ENCODE measurements at regions not wholly inside any gene's neighbourhood (a gene's known extent, or its start where the extent isn't known, plus 50 kb on each side); places are given as distances from the start of the nearest gene placed in this dataset.

GRCh38 chr2:181307203-181307991 is 149.8 kb upstream of the ITGA4 start:
- H3K4me1 ChIP-seq (replicated peaks) = no peaks in the 10 kb centered on the region
- no peak for DNase-seq (ENCODE audit: low spot score)
- H3K27me3 ChIP-seq (replicated peaks; ENCODE audit: insufficient read depth) = no peaks in the 10 kb centered on the region
- no peak overlapping the region for H3K4me3 ChIP-seq
- intact Hi-C loops (cut with DNase I) = no loop called here
- WGBS = 76% methylated on average over 7 of the region's 7 CpGs
- H3K36me3 ChIP-seq = no peaks in the 10 kb centered on the region
- H3K9me3 ChIP-seq = no peaks in the 10 kb centered on the region
- H3K27ac ChIP-seq = no peak overlapping the region
- TF ChIP-seq CTCF (IDR thresholded peaks at IDR 0.05) (no peak), POLR2AphosphoS5 (IDR thresholded peaks at IDR 0.05) (no peak), POLR2A (IDR thresholded peaks at IDR 0.05) (no peak)

- Histone ChIP-seq H3K4me3 (no peak overlapping the region), H3K27ac (no peak overlapping the region), H3K4me1 (replicated peaks) (no peaks in the 10 kb centered on the region), H3K9me3 (no peaks in the 10 kb centered on the region), H3K36me3 (no peaks in the 10 kb centered on the region), H3K27me3 (replicated peaks; ENCODE audit: insufficient read depth) (no peaks in the 10 kb centered on the region)
- TF ChIP-seq CTCF (IDR thresholded peaks at IDR 0.05) (no peak), POLR2A (IDR thresholded peaks at IDR 0.05) (no peak), POLR2AphosphoS5 (IDR thresholded peaks at IDR 0.05) (no peak)
- no peak for DNase-seq (ENCODE audit: low spot score)
- WGBS = 77% methylated on average over 5 of the region's 5 CpGs
- intact Hi-C loops (cut with DNase I) = no loop called here
Measured at GRCh38 chr2:181308766-181309515, 148.2 kb upstream of the ITGA4 start.

- 86% methylated on average over 4 of the region's 4 CpGs for WGBS
- Histone ChIP-seq H3K4me3 (no peak overlapping the region), H3K9me3 (no peaks in the 10 kb centered on the region), H3K36me3 (no peaks in the 10 kb centered on the region), H3K4me1 (replicated peaks) (no peaks in the 10 kb centered on the region), H3K27me3 (replicated peaks; ENCODE audit: insufficient read depth) (no peaks in the 10 kb centered on the region), H3K27ac (no peak overlapping the region)
- intact Hi-C loops (cut with DNase I) = no loop called here
- TF ChIP-seq CTCF (IDR thresholded peaks at IDR 0.05) (no peak), POLR2AphosphoS5 (IDR thresholded peaks at IDR 0.05) (no peak), POLR2A (IDR thresholded peaks at IDR 0.05) (no peak)
- no peak for DNase-seq (ENCODE audit: low spot score)
Measured at GRCh38 chr2:181309586-181309985, 147.6 kb upstream of the ITGA4 start.

GRCh38 chr2:181310967-181311366 is 146.2 kb upstream of the ITGA4 start:
- Histone ChIP-seq H3K4me1 (replicated peaks) (no peaks in the 10 kb centered on the region), H3K36me3 (no peaks in the 10 kb centered on the region), H3K9me3 (no peaks in the 10 kb centered on the region), H3K27me3 (replicated peaks; ENCODE audit: insufficient read depth) (no peaks in the 10 kb centered on the region), H3K4me3 (no peak overlapping the region), H3K27ac (no peak overlapping the region)
- no peak for DNase-seq (ENCODE audit: low spot score)
- intact Hi-C loops (cut with DNase I) = no loop called here
- TF ChIP-seq CTCF (IDR thresholded peaks at IDR 0.05) (no peak), POLR2A (IDR thresholded peaks at IDR 0.05) (no peak), POLR2AphosphoS5 (IDR thresholded peaks at IDR 0.05) (no peak)
- WGBS = 92% methylated on average over 1 of the region's 1 CpG
